H1 (cell line): ENCODE measurements at regions not wholly inside any gene's neighbourhood (a gene's known extent, or its start where the extent isn't known, plus 50 kb on each side); places are given as distances from the start of the nearest gene placed in this dataset.

Experiments
- CBX8 ChIP-seq: fragments of 300-800, 300-1000 bp; sonication (generic); IDR thresholded peaks from 2 replicates; pipeline ENCODE4 v1.7.1; 2016; ENCODE audit warnings: low read depth, low read length, borderline replicate concordance
- FOSL1 ChIP-seq: IDR thresholded peaks from 2 replicates; pipeline ENCODE4 v1.6.1; 2011; ENCODE audit warnings: mild to moderate bottlenecking, low read depth, low read length, moderate library complexity; ENCODE audit not compliant: insufficient read depth

DNA sequence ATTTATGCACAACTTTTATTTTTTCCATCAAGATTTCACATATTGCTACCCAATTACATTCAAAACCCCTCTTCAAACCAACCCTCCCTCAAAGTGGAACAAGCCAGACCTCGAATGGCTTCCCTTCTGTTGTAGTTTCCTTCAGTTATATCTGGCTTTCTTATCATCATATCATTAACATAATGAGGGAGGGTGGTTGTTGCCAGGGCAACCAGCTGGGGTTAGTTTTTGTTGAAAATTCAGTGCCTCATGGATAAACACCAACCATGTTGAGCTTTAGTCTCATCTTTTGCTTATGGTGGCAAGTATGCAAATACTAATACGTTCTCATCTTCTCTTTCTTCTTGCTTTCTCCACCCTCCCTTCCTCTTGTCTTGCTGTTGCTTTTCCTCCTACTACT is 359.7 kb downstream of the CDH11 start (continued):
- TF ChIP-seq CBX8, result no peak
- TF ChIP-seq FOSL1, result no peak
